OCI-LY7 (cell line): ENCODE measurements at regions not wholly inside any gene's neighbourhood (a gene's known extent, or its start where the extent isn't known, plus 50 kb on each side); places are given as distances from the start of the nearest gene placed in this dataset.

Source experiments
- CTCF ChIP-seq: fragments of 200-600 bp; sonication (generic); conservative IDR thresholded peaks from 2 replicates; pipeline ENCODE4 v1.5.1; 2014; ENCODE audit warnings: mild to moderate bottlenecking, antibody characterized with exemption, low read length, moderate library complexity, mixed read lengths
- EZH2phosphoT487 ChIP-seq: fragments of 200-600 bp; sonication (generic); IDR thresholded peaks from 2 replicates; pipeline ENCODE4 v1.6.1; 2018; ENCODE audit warnings: low read depth, borderline replicate concordance, mild to moderate bottlenecking, mixed run types, antibody characterized with exemption, low read length, moderate library complexity, mixed read lengths

- TF ChIP-seq CTCF: no peak
- no peak for TF ChIP-seq EZH2phosphoT487
These were observed 61.6 kb downstream of the KLHDC7A start for GRCh38 chr1:18542351-18542750.
